ENCODE measurements at regions not wholly inside any gene's neighbourhood (a gene's known extent, or its start where the extent isn't known, plus 50 kb on each side); places are given as distances from the start of the nearest gene placed in this dataset.

GRCh38 chrX:124215786-124216185, 116.7 kb upstream of the TEX13D start:
- TF ChIP-seq, protein P1, sequence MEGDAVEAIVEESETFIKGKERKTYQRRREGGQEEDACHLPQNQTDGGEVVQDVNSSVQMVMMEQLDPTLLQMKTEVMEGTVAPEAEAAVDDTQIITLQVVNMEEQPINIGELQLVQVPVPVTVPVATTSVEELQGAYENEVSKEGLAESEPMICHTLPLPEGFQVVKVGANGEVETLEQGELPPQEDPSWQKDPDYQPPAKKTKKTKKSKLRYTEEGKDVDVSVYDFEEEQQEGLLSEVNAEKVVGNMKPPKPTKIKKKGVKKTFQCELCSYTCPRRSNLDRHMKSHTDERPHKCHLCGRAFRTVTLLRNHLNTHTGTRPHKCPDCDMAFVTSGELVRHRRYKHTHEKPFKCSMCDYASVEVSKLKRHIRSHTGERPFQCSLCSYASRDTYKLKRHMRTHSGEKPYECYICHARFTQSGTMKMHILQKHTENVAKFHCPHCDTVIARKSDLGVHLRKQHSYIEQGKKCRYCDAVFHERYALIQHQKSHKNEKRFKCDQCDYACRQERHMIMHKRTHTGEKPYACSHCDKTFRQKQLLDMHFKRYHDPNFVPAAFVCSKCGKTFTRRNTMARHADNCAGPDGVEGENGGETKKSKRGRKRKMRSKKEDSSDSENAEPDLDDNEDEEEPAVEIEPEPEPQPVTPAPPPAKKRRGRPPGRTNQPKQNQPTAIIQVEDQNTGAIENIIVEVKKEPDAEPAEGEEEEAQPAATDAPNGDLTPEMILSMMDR (conservative IDR thresholded peaks at IDR 0.05; ENCODE audit: low read depth, low read length) = no peak
- TF ChIP-seq EZH2 (IDR thresholded peaks at IDR 0.05; ENCODE audit: borderline replicate concordance, low read depth, low read length, poor library complexity, severe bottlenecking) = no peak

Data from A673 (cell line).